Panc1 (cell line): ENCODE measurements at regions not wholly inside any gene's neighbourhood (a gene's known extent, or its start where the extent isn't known, plus 50 kb on each side); places are given as distances from the start of the nearest gene placed in this dataset.

Experiments used
- ATAC-seq: fragments of 200-7000 bp; cut with Tn5 transposase; 2 replicates; pipeline ENCODE4 v1.9.1; 2020; ENCODE audit warnings: mild to moderate bottlenecking, moderate library complexity
- BruUV-seq: library from RNA; stranded (reverse); fragments of 400-500 nt; replicated peaks from 2 replicates; lab custom pipeline; 2021; lab: Mats Ljungman, UMichigan
- CTCF ChIA-PET: fragments of 300-600 bp; sonication (Branson Sonifier 250); formaldehyde crosslinking; loops from one replicate; lab custom pipeline; 2022; ENCODE audit warnings: antibody characterized with exemption; lab: Charles Lee
- POLR2A ChIA-PET: fragments of 300-600 bp; sonication (Branson Sonifier 250); formaldehyde crosslinking; loops from one replicate; lab custom pipeline; 2022; ENCODE audit warnings: antibody characterized with exemption; lab: Charles Lee
- DNase-seq: peaks from one replicate; pipeline ENCODE4 v3.0.0-alpha.2; 2010; ENCODE audit warnings: low read depth, low spot score
- H3K27ac ChIP-seq: 2 replicates; pipeline ENCODE4 v1.5.1; 2011; ENCODE audit warnings: mild to moderate bottlenecking, low read length, inconsistent platforms
- H3K27me3 ChIP-seq: fragments of 200-500 bp; sonication (Bioruptor generic); 2 replicates; pipeline ENCODE4 v1.6.0; 2014; ENCODE audit warnings: low read length, inconsistent platforms; ENCODE audit not compliant: control insufficient read depth, insufficient read depth
- H3K36me3 ChIP-seq: fragments of 200-500 bp; sonication (Bioruptor generic); 2 replicates; pipeline ENCODE4 v1.5.1; 2014; ENCODE audit warnings: inconsistent platforms, mild to moderate bottlenecking, low read length, moderate library complexity; ENCODE audit not compliant: control insufficient read depth, insufficient read depth
- H3K4me1 ChIP-seq: 2 replicates; pipeline ENCODE4 v1.5.1; 2011; ENCODE audit warnings: inconsistent platforms, mild to moderate bottlenecking, low read length, moderate library complexity; ENCODE audit not compliant: control insufficient read depth, insufficient read depth
- H3K4me3 ChIP-seq, 2 experiments: 2 replicates each; pipeline ENCODE4 v1.5.1; 2011 to 2012; ENCODE audit warnings: low read depth in 2 of 2, low read length in 2 of 2, mild to moderate bottlenecking in 2 of 2, inconsistent platforms in 1 of 2, moderate library complexity in 1 of 2
- H3K9me3 ChIP-seq: fragments of 200-500 bp; sonication (Bioruptor generic); 2 replicates; pipeline ENCODE4 v1.5.1; 2014; ENCODE audit warnings: low read depth, mild to moderate bottlenecking, inconsistent platforms, low read length, moderate library complexity; ENCODE audit not compliant: control insufficient read depth, insufficient read depth
- CTCF ChIP-seq: fragments of 450-650 bp; IDR thresholded peaks from 2 replicates; pipeline ENCODE4 v1.5.1; 2017; ENCODE audit warnings: mild to moderate bottlenecking
- POLR2AphosphoS5 ChIP-seq: IDR thresholded peaks from 2 replicates; pipeline ENCODE4 v1.6.1; 2012; ENCODE audit warnings: mild to moderate bottlenecking, low read depth, low read length, moderate library complexity
- REST ChIP-seq, 2 experiments: IDR thresholded peaks; 2 replicates each; pipeline ENCODE4 v1.6.1; 2011 to 2012; ENCODE audit warnings: low read depth in 2 of 2, control low read depth in 1 of 2, low read length in 1 of 2, mild to moderate bottlenecking in 1 of 2, moderate library complexity in 1 of 2; ENCODE audit not compliant: insufficient read depth in 1 of 2
- SIN3A ChIP-seq: IDR thresholded peaks from 2 replicates; pipeline ENCODE4 v1.6.1; 2012; ENCODE audit warnings: low read depth, mild to moderate bottlenecking, low read length, moderate library complexity, borderline replicate concordance; ENCODE audit not compliant: insufficient read depth
- TCF7L2 ChIP-seq: IDR thresholded peaks from 2 replicates; pipeline ENCODE4 v1.6.1; 2011; ENCODE audit warnings: mild to moderate bottlenecking, low read depth, low read length, inconsistent platforms
- in situ Hi-C: cut with HindIII; loops from 2 replicates; pipeline ENCODE4 v1.10.0; 2016; ENCODE audit warnings: low sequenced_read_pairs, low pct_unique_long_range_greater_than_20kb
- intact Hi-C: fragments of 100-400 bp; cut with micrococcal nuclease; formaldehyde crosslinking; loops from one replicate; pipeline ENCODE4 v1.10.0; 2022; ENCODE audit not compliant: unreplicated experiment

- Histone ChIP-seq H3K9me3 (no peaks in the 10 kb centered on the region), H3K27me3 (no peaks in the 10 kb centered on the region), H3K4me3 (no peak overlapping the region), H3K27ac (no peak overlapping the region), H3K36me3 (no peaks in the 10 kb centered on the region), H3K4me1 (no peaks in the 10 kb centered on the region)
- TF ChIP-seq REST (IDR thresholded peaks at IDR 0.05; ENCODE audit: insufficient read depth in 1 of 2, low read depth in 2 of 2, low read length in 1 of 2) (no peak), TCF7L2 (no peak), CTCF (no peak), SIN3A (no peak), POLR2AphosphoS5 (no peak)
- DNase-seq (no peak), ATAC-seq (no peak)
- intact Hi-C loops = no loop called here
- BruUV-seq = no TSS peak
- ChIA-PET CTCF (no interaction called here), POLR2A (no interaction called here)
- in situ Hi-C loops = no loop called here
These were observed 1021.0 kb downstream of the AACS start for GRCh38 chr12:126086242-126086641.

GRCh38 chr12:126087692-126088091 is 1022.5 kb downstream of the AACS start:
- Histone ChIP-seq H3K36me3 (no peaks in the 10 kb centered on the region), H3K27ac (no peak overlapping the region), H3K4me3 (no peak overlapping the region), H3K27me3 (no peaks in the 10 kb centered on the region), H3K9me3 (no peaks in the 10 kb centered on the region), H3K4me1 (no peaks in the 10 kb centered on the region)
- ChIA-PET POLR2A (no interaction called here), CTCF (no interaction called here)
- ATAC-seq (no peak), DNase-seq (no peak)
- TF ChIP-seq POLR2AphosphoS5 (no peak), TCF7L2 (no peak), CTCF (no peak), REST (IDR thresholded peaks at IDR 0.05; ENCODE audit: insufficient read depth in 1 of 2, low read depth in 2 of 2, low read length in 1 of 2) (no peak), SIN3A (no peak)
- no TSS peak for BruUV-seq
- intact Hi-C loops = no loop called here
- in situ Hi-C loops = no loop called here
